GM23338 (cell line): ENCODE measurements at regions not wholly inside any gene's neighbourhood (a gene's known extent, or its start where the extent isn't known, plus 50 kb on each side); places are given as distances from the start of the nearest gene placed in this dataset.

Experiments used
- ATAC-seq: fragments of 200-7000 bp; cut with Tn5 transposase; 3 replicates; pipeline ENCODE4 v1.9.1; 2020
- DNase-seq: peaks from one replicate; pipeline ENCODE4 v3.0.0-alpha.2; 2015; ENCODE audit warnings: low spot score
- H2AFZ ChIP-seq: fragments of 200-600 bp; sonication (generic); 2 replicates; pipeline ENCODE4 v1.8.0; 2016; ENCODE audit warnings: antibody characterized with exemption, mild to moderate bottlenecking, moderate library complexity
- H3F3A ChIP-seq: fragments of 200-600 bp; sonication (generic); replicated peaks from 2 replicates; pipeline ENCODE4 v1.8.0; 2017; ENCODE audit warnings: antibody characterized with exemption, mixed run types, low read depth
- H3K27ac ChIP-seq: fragments of 200-600 bp; sonication (generic); 2 replicates; pipeline ENCODE4 v1.6.1; 2016; ENCODE audit warnings: low read depth
- H3K27me3 ChIP-seq: fragments of 200-600 bp; sonication (generic); 2 replicates; pipeline ENCODE4 v1.8.0; 2016; ENCODE audit warnings: mild to moderate bottlenecking, mixed run types, moderate library complexity; ENCODE audit not compliant: insufficient read depth
- H3K36me3 ChIP-seq: fragments of 200-600 bp; sonication (generic); 2 replicates; pipeline ENCODE4 v1.8.0; 2016; ENCODE audit warnings: mild to moderate bottlenecking; ENCODE audit not compliant: insufficient read depth
- H3K4me1 ChIP-seq: fragments of 200-600 bp; sonication (generic); 2 replicates; pipeline ENCODE4 v1.8.0; 2016; ENCODE audit warnings: mild to moderate bottlenecking, moderate library complexity; ENCODE audit not compliant: insufficient read depth
- H3K4me2 ChIP-seq: fragments of 200-600 bp; sonication (generic); 2 replicates; pipeline ENCODE4 v1.7.1; 2017; ENCODE audit warnings: mixed run types
- H3K4me3 ChIP-seq: fragments of 200-600 bp; sonication (generic); 2 replicates; pipeline ENCODE4 v1.6.1; 2016; ENCODE audit warnings: mixed run types
- H3K79me2 ChIP-seq: fragments of 200-600 bp; sonication (generic); replicated peaks from 2 replicates; pipeline ENCODE4 v1.8.0; 2017; ENCODE audit warnings: mild to moderate bottlenecking; ENCODE audit not compliant: insufficient read depth
- H3K9me2 ChIP-seq: fragments of 200-600 bp; sonication (generic); 2 replicates; pipeline ENCODE4 v1.8.0; 2017; ENCODE audit not compliant: insufficient read depth
- H4K20me1 ChIP-seq: fragments of 200-600 bp; sonication (generic); replicated peaks from 2 replicates; pipeline ENCODE4 v1.8.0; 2017; ENCODE audit warnings: mild to moderate bottlenecking; ENCODE audit not compliant: insufficient read depth
- H3K27ac Mint-ChIP-seq: 2 replicates; pipeline ENCODE4 v1.8.0; 2020; ENCODE audit warnings: inconsistent platforms, mild to moderate bottlenecking, moderate library complexity, mixed read lengths
- H3K27me3 Mint-ChIP-seq: 3 replicates; pipeline ENCODE4 v1.8.0; 2022; ENCODE audit warnings: low read depth, mild to moderate bottlenecking, moderate library complexity, mixed read lengths, inconsistent platforms; ENCODE audit not compliant: insufficient read depth, poor library complexity
- H3K36me3 Mint-ChIP-seq: 3 replicates; pipeline ENCODE4 v1.8.0; 2021; ENCODE audit warnings: low read depth, mild to moderate bottlenecking, inconsistent platforms, moderate library complexity, mixed read lengths
- H3K4me1 Mint-ChIP-seq: 3 replicates; pipeline ENCODE4 v1.8.0; 2020; ENCODE audit warnings: mild to moderate bottlenecking, inconsistent platforms, mixed read lengths
- H3K4me3 Mint-ChIP-seq: 3 replicates; pipeline ENCODE4 v1.8.0; 2021; ENCODE audit warnings: moderate library complexity, mild to moderate bottlenecking, inconsistent platforms, mixed read lengths
- H3K9me3 Mint-ChIP-seq: 3 replicates; pipeline ENCODE4 v1.8.0; 2020; ENCODE audit warnings: moderate library complexity, mild to moderate bottlenecking, inconsistent platforms, mixed read lengths
- CREB1 ChIP-seq: fragments of 250-450 bp; sonication (Bioruptor Pico); IDR thresholded peaks from 2 replicates; pipeline ENCODE4 v1.5.0; 2020; ENCODE audit warnings: low read depth, mild to moderate bottlenecking, moderate library complexity
- EZH2 ChIP-seq: fragments of 200-600 bp; sonication (generic); IDR thresholded peaks from one replicate; pipeline ENCODE4 v1.8.0; 2017; ENCODE audit warnings: antibody characterized with exemption, mild to moderate bottlenecking, low read depth; ENCODE audit not compliant: unreplicated experiment
- EZH2phosphoT487 ChIP-seq: fragments of 200-600 bp; sonication (generic); IDR thresholded peaks from one replicate; pipeline ENCODE4 v1.8.1; 2018; ENCODE audit warnings: antibody characterized with exemption; ENCODE audit not compliant: unreplicated experiment
- JUNB ChIP-seq: IDR thresholded peaks from one replicate; pipeline ENCODE4 v1.6.1; 2016; ENCODE audit warnings: antibody characterized with exemption; ENCODE audit not compliant: unreplicated experiment
- NANOG ChIP-seq: IDR thresholded peaks from 2 replicates; pipeline ENCODE4 v1.6.1; 2016; ENCODE audit warnings: antibody characterized with exemption, borderline replicate concordance
- POLR2AphosphoS5 ChIP-seq: IDR thresholded peaks from 2 replicates; pipeline ENCODE4 v1.6.1; 2016; ENCODE audit warnings: antibody characterized with exemption, low read depth
- STAT1 ChIP-seq: IDR thresholded peaks from one replicate; pipeline ENCODE4 v1.6.1; 2016; ENCODE audit warnings: antibody characterized with exemption; ENCODE audit not compliant: unreplicated experiment
- ZNF114 ChIP-seq: fragments of 250-450 bp; sonication (Bioruptor Pico); IDR thresholded peaks from 2 replicates; pipeline ENCODE4 v1.5.0; 2020; ENCODE audit warnings: mild to moderate bottlenecking, moderate library complexity
- ZNF331 ChIP-seq: fragments of 250-450 bp; sonication (Bioruptor Pico); IDR thresholded peaks from 2 replicates; pipeline ENCODE4 v1.5.0; 2020; ENCODE audit warnings: low read depth, mild to moderate bottlenecking, moderate library complexity
- TF ChIP-seq, protein P1 (sequence below), 2 experiments: fragments of 200-600 bp in 1 of 2; sonication (generic) in 1 of 2; conservative IDR thresholded peaks; 2 replicates each; pipeline versions ENCODE4 v1.5.1 to v1.6.1; 2016 to 2017; ENCODE audit warnings: antibody characterized with exemption in 2 of 2, low read depth in 2 of 2, mild to moderate bottlenecking in 2 of 2, moderate library complexity in 1 of 2
- TF ChIP-seq, protein P2 (sequence below): fragments of 250-450 bp; sonication (Bioruptor Pico); IDR thresholded peaks from 2 replicates; pipeline ENCODE4 v1.5.0; 2020; ENCODE audit warnings: mild to moderate bottlenecking, moderate library complexity
- TF ChIP-seq, protein P3 (sequence below): IDR thresholded peaks from 2 replicates; pipeline ENCODE4 v1.6.1; 2016; ENCODE audit warnings: antibody characterized with exemption
- TF ChIP-seq, protein P4 (sequence below): IDR thresholded peaks from one replicate; pipeline ENCODE4 v1.6.1; 2018; ENCODE audit warnings: antibody characterized with exemption; ENCODE audit not compliant: unreplicated experiment

DNA sequence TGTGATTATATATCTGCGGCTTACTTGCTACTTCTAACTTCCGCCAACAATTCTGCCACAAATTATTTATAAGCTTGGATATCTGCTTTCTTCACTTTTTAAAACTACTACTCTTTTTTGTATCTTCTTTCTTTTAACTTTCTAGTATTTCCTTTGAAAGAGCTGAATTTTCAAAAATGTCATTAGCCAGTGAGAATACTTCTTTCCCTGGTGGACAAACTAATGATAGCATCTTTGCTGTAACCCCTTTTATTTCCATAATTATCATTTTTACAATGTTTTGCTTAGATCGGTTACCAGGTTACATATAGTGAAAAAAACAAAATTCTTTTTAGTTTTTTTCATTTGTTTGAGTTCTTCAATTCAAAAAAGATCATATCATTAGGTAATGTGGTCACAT, 355.9 kb upstream of the ADGRL4 start:
- Histone ChIP-seq H3F3A (no peaks in the 10 kb centered on the region), H3K4me2 (no peak overlapping the region), H3K4me1 (0 out of 2 replicates have a peak, but pooled peaks cover 3% of the 10 kb centered on the region), H2AFZ (no peak overlapping the region), H3K79me2 (no peaks in the 10 kb centered on the region), H4K20me1 (no peaks in the 10 kb centered on the region), H3K27me3 (no peaks in the 10 kb centered on the region), H3K27ac (no peak overlapping the region), H3K4me3 (no peak overlapping the region), H3K36me3 (no peaks in the 10 kb centered on the region), H3K9me2 (no peaks in the 10 kb centered on the region)
- Mint-ChIP-seq H3K4me1 (peaks cover 16% of the 10 kb centered on the region), H3K36me3 (no peaks in the 10 kb centered on the region; the same call in 2 of the 3 replicates), H3K9me3 (no peaks in the 10 kb centered on the region; the same call in 2 of the 3 replicates), H3K27me3 (no peaks in the 10 kb centered on the region), H3K4me3 (no peak overlapping the region), H3K27ac (no peak overlapping the region)
- no peak for TF ChIP-seq EZH2
- TF ChIP-seq ZNF114 (CRISPR knock-in tag): no peak
- TF ChIP-seq, protein P1, sequence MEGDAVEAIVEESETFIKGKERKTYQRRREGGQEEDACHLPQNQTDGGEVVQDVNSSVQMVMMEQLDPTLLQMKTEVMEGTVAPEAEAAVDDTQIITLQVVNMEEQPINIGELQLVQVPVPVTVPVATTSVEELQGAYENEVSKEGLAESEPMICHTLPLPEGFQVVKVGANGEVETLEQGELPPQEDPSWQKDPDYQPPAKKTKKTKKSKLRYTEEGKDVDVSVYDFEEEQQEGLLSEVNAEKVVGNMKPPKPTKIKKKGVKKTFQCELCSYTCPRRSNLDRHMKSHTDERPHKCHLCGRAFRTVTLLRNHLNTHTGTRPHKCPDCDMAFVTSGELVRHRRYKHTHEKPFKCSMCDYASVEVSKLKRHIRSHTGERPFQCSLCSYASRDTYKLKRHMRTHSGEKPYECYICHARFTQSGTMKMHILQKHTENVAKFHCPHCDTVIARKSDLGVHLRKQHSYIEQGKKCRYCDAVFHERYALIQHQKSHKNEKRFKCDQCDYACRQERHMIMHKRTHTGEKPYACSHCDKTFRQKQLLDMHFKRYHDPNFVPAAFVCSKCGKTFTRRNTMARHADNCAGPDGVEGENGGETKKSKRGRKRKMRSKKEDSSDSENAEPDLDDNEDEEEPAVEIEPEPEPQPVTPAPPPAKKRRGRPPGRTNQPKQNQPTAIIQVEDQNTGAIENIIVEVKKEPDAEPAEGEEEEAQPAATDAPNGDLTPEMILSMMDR (conservative IDR thresholded peaks at IDR 0.05; ENCODE audit: low read depth in 2 of 2): no peak
- no peak for TF ChIP-seq JUNB
- TF ChIP-seq STAT1: no peak
- TF ChIP-seq CREB1 (CRISPR knock-in tag): no peak
- TF ChIP-seq POLR2AphosphoS5: no peak
- no peak for TF ChIP-seq NANOG
- TF ChIP-seq, protein P2, sequence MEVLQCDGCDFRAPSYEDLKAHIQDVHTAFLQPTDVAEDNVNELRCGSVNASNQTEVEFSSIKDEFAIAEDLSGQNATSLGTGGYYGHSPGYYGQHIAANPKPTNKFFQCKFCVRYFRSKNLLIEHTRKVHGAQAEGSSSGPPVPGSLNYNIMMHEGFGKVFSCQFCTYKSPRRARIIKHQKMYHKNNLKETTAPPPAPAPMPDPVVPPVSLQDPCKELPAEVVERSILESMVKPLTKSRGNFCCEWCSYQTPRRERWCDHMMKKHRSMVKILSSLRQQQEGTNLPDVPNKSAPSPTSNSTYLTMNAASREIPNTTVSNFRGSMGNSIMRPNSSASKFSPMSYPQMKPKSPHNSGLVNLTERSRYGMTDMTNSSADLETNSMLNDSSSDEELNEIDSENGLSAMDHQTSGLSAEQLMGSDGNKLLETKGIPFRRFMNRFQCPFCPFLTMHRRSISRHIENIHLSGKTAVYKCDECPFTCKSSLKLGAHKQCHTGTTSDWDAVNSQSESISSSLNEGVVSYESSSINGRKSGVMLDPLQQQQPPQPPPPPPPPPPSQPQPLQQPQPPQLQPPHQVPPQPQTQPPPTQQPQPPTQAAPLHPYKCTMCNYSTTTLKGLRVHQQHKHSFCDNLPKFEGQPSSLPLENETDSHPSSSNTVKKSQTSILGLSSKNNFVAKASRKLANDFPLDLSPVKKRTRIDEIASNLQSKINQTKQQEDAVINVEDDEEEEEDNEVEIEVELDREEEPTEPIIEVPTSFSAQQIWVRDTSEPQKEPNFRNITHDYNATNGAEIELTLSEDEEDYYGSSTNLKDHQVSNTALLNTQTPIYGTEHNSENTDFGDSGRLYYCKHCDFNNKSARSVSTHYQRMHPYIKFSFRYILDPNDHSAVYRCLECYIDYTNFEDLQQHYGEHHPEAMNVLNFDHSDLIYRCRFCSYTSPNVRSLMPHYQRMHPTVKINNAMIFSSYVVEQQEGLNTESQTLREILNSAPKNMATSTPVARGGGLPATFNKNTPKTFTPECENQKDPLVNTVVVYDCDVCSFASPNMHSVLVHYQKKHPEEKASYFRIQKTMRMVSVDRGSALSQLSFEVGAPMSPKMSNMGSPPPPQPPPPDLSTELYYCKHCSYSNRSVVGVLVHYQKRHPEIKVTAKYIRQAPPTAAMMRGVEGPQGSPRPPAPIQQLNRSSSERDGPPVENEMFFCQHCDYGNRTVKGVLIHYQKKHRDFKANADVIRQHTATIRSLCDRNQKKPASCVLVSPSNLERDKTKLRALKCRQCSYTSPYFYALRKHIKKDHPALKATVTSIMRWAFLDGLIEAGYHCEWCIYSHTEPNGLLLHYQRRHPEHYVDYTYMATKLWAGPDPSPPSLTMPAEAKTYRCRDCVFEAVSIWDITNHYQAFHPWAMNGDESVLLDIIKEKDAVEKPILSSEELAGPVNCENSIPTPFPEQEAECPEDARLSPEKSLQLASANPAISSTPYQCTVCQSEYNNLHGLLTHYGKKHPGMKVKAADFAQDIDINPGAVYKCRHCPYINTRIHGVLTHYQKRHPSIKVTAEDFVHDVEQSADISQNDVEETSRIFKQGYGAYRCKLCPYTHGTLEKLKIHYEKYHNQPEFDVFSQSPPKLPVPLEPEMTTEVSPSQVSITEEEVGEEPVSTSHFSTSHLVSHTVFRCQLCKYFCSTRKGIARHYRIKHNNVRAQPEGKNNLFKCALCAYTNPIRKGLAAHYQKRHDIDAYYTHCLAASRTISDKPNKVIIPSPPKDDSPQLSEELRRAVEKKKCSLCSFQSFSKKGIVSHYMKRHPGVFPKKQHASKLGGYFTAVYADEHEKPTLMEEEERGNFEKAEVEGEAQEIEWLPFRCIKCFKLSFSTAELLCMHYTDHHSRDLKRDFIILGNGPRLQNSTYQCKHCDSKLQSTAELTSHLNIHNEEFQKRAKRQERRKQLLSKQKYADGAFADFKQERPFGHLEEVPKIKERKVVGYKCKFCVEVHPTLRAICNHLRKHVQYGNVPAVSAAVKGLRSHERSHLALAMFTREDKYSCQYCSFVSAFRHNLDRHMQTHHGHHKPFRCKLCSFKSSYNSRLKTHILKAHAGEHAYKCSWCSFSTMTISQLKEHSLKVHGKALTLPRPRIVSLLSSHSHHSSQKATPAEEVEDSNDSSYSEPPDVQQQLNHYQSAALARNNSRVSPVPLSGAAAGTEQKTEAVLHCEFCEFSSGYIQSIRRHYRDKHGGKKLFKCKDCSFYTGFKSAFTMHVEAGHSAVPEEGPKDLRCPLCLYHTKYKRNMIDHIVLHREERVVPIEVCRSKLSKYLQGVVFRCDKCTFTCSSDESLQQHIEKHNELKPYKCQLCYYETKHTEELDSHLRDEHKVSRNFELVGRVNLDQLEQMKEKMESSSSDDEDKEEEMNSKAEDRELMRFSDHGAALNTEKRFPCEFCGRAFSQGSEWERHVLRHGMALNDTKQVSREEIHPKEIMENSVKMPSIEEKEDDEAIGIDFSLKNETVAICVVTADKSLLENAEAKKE (CRISPR knock-in tag): no peak
- TF ChIP-seq, protein P3, sequence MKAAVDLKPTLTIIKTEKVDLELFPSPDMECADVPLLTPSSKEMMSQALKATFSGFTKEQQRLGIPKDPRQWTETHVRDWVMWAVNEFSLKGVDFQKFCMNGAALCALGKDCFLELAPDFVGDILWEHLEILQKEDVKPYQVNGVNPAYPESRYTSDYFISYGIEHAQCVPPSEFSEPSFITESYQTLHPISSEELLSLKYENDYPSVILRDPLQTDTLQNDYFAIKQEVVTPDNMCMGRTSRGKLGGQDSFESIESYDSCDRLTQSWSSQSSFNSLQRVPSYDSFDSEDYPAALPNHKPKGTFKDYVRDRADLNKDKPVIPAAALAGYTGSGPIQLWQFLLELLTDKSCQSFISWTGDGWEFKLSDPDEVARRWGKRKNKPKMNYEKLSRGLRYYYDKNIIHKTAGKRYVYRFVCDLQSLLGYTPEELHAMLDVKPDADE: no peak
- no peak for TF ChIP-seq EZH2phosphoT487
- TF ChIP-seq, protein P4, sequence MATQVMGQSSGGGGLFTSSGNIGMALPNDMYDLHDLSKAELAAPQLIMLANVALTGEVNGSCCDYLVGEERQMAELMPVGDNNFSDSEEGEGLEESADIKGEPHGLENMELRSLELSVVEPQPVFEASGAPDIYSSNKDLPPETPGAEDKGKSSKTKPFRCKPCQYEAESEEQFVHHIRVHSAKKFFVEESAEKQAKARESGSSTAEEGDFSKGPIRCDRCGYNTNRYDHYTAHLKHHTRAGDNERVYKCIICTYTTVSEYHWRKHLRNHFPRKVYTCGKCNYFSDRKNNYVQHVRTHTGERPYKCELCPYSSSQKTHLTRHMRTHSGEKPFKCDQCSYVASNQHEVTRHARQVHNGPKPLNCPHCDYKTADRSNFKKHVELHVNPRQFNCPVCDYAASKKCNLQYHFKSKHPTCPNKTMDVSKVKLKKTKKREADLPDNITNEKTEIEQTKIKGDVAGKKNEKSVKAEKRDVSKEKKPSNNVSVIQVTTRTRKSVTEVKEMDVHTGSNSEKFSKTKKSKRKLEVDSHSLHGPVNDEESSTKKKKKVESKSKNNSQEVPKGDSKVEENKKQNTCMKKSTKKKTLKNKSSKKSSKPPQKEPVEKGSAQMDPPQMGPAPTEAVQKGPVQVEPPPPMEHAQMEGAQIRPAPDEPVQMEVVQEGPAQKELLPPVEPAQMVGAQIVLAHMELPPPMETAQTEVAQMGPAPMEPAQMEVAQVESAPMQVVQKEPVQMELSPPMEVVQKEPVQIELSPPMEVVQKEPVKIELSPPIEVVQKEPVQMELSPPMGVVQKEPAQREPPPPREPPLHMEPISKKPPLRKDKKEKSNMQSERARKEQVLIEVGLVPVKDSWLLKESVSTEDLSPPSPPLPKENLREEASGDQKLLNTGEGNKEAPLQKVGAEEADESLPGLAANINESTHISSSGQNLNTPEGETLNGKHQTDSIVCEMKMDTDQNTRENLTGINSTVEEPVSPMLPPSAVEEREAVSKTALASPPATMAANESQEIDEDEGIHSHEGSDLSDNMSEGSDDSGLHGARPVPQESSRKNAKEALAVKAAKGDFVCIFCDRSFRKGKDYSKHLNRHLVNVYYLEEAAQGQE: no peak
- no peak for TF ChIP-seq ZNF331 (CRISPR knock-in tag)
- ATAC-seq (no peak), DNase-seq (no peak)
